ENCODE measurements at regions not wholly inside any gene's neighbourhood (a gene's known extent, or its start where the extent isn't known, plus 50 kb on each side); places are given as distances from the start of the nearest gene placed in this dataset.

DNA sequence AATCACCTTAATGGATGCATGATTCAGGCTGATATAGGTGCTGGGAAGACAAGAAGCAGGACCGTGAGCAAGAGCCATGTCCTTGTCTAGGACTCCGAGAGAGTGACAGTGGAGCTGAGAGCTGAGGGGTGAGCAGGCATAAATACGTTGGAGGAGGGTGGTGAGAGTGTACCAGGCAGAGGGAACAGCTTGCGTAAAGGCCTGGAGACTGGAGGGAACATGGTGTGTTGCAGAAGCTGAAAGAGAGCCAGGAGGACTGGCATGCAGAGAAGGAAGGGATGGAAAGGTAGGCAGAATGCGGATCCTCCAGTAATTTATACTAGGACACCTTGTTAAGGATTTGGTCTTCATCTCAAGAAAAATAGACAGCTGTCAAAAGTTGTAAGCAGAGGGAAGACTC is 653.2 kb downstream of the HS3ST4 start:
- no peak overlapping the region for H3K4me3 ChIP-seq (replicated peaks; ENCODE audit: low read depth, low read length)
- no peak for DNase-seq (ENCODE audit: low read depth)
- TF ChIP-seq, protein P1, sequence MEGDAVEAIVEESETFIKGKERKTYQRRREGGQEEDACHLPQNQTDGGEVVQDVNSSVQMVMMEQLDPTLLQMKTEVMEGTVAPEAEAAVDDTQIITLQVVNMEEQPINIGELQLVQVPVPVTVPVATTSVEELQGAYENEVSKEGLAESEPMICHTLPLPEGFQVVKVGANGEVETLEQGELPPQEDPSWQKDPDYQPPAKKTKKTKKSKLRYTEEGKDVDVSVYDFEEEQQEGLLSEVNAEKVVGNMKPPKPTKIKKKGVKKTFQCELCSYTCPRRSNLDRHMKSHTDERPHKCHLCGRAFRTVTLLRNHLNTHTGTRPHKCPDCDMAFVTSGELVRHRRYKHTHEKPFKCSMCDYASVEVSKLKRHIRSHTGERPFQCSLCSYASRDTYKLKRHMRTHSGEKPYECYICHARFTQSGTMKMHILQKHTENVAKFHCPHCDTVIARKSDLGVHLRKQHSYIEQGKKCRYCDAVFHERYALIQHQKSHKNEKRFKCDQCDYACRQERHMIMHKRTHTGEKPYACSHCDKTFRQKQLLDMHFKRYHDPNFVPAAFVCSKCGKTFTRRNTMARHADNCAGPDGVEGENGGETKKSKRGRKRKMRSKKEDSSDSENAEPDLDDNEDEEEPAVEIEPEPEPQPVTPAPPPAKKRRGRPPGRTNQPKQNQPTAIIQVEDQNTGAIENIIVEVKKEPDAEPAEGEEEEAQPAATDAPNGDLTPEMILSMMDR (IDR thresholded peaks at IDR 0.05; ENCODE audit: low read length, missing control alignments) = no peak

DNA sequence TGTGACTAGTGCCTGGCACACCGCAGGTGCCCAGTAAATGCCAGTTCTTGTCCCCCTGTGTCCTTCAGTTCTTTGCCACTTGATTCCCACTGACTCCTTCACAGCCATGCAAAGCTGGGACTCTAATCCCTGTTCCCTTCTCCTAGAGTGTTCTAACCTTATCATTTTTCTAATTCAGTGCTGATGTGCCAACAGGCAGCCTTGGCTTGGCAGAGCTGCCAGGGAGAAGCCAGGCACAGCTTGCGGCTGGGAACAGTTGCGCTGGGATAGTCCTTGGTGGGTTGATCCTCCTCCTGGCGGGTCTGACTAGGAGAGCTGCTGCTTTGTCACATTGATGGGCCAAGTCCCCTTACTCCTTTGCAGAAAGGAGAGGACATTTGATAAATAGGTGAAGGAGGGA is 654.2 kb downstream of the HS3ST4 start:
- TF ChIP-seq, protein P1 (IDR thresholded peaks at IDR 0.05; ENCODE audit: low read length, missing control alignments) = no peak
- no peak overlapping the region for H3K4me3 ChIP-seq (replicated peaks; ENCODE audit: low read depth, low read length)
- DNase-seq (ENCODE audit: low read depth) = no peak

DNA sequence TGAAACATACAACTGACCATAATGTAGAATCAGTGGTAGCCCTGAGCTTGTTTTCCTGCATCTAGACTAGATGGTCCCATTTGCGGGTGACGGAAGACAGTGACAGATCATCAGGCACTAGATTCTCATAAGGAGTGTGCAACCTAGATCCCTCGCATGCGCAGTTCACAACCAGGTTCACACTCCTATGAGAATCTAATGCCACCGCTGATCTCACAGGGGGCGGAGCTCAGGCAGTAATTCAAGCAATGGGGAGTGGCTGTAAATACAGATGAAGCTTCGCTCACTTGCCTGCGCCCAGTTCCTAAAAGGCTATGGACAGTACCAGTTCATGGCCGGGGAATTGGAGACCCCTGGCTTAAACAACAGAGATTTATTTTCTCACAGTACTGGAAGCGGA is 656.3 kb downstream of the HS3ST4 start:
- TF ChIP-seq, protein P1 (IDR thresholded peaks at IDR 0.05; ENCODE audit: low read length, missing control alignments) = no peak
- no peak for DNase-seq (ENCODE audit: low read depth)
- no peak overlapping the region for H3K4me3 ChIP-seq (replicated peaks; ENCODE audit: low read depth, low read length)

DNA sequence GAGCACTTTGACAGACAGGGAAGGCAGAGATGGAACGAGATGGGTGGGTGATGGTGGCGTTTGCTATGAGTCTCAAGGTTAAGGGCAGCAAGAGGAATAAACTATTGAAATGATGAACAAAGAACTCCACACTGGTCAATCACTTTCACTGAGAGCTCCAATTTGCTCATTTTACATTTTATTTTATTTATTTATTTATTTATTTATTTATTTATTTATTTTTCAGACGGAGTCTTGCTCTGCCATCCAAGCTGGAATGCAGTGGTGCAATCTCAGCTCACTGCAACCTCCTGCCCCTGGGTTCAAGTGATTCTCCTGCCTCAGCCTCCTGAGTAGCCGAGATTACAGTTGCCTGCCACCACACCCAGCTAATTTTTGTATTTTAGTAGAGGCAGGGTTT is 669.1 kb downstream of the HS3ST4 start:
- H3K4me3 ChIP-seq (replicated peaks; ENCODE audit: low read depth, low read length) = no peak overlapping the region
- TF ChIP-seq, protein P1 (IDR thresholded peaks at IDR 0.05; ENCODE audit: low read length, missing control alignments) = no peak
- no peak for DNase-seq (ENCODE audit: low read depth)

DNA sequence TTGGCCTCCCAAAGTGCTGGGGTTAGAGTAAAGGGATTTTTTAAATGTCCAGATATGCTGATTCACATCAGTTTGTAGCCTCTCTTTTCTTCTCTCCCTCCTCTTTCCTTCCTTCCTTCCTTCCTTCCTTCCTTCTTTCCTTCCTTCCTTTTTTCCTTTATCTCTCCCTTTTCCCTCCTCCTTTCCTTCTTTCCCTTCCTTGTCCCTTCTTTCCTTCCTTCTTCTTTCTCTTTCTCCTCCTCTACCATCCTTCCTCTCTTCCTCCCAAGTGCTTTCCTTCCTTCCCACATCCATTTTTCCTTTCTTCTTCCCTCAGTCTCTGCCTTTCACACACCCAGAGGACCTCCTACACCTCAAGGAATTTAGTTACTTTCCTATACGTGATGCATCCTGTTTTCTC is 671.8 kb downstream of the HS3ST4 start:
- H3K4me3 ChIP-seq (replicated peaks; ENCODE audit: low read depth, low read length) = no peak overlapping the region
- TF ChIP-seq, protein P1 (IDR thresholded peaks at IDR 0.05; ENCODE audit: low read length, missing control alignments) = no peak
- no peak for DNase-seq (ENCODE audit: low read depth)

DNA sequence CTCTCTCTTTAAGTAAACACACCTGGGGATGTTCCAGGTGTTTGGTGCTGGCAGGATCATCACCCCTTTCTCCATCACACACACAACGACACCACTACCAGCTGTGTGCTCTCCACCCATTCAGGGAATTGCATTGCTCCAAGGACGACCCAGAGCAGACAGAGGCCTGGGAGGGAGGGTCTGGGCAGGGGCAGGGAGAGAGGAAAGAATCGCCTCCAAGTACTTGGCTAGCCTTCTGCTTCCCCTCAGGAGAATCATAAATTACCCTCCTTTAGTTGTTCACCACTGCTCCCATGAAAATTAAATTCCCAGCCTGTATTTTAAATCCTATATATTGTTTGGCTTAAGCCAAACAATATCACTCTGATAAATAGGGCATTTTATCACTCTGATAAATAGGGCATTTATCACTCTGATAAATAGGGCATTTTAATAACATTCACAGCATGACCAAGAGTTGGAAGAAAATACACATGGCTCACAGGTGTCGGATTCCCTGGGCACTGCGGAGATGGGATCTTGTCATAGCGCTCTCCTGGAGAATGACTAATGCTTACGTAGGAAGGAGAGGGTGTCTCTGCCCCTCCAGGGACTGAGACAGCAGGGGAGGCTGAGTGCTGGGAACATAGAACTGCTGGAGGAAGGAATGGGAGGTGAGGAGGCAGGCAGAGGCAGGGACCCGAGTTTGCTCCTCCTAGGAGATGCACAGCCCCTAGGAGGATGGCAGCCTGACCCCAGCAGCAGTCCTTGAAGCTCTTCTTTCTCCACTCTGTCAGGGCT is 673.6 kb downstream of the HS3ST4 start:
- DNase-seq (ENCODE audit: low read depth) = no peak
- TF ChIP-seq, protein P1 (IDR thresholded peaks at IDR 0.05; ENCODE audit: low read length, missing control alignments) = no peak
- H3K4me3 ChIP-seq (replicated peaks; ENCODE audit: low read depth, low read length) = no peak overlapping the region

DNA sequence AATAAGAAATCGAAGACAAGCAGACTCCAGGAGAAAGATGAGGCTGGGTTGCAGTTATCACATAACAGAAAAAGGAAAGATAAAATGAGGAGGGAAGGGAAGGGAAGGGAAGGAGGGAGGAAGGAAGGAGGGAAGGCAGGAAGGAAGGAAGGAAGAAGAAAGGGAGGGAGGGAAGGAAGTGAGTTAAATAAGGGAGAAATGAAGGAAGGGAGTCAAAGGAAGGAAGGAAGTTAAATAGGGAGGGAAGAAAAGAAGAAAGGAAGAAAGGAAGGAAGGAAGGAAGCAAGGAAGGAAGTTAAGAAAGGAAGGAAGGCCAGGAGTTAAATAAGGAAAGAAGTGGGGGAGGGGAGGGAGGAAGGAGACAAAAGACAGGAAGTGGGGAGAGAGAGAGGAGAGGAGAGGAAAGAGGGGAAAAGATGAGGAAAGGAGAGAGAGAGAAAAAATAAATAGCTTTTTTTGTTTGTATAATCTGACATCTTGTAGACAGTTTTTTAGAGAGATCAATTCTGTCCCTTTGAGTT is 679.6 kb downstream of the HS3ST4 start:
- no peak overlapping the region for H3K4me3 ChIP-seq (replicated peaks; ENCODE audit: low read depth, low read length)
- TF ChIP-seq, protein P1 (IDR thresholded peaks at IDR 0.05; ENCODE audit: low read length, missing control alignments) = no peak
- no peak for DNase-seq (ENCODE audit: low read depth)
